Psoas muscle (tissue), 7 donors: ENCODE measurements at regions not wholly inside any gene's neighbourhood (a gene's known extent, or its start where the extent isn't known, plus 50 kb on each side); places are given as distances from the start of the nearest gene placed in this dataset.

ENCODE experiments used
- ATAC-seq, 4 donors: fragments of 200-7000 bp; cut with Tn5 transposase; one replicate each; pipeline ENCODE4 v1.9.1; 2020; ENCODE audit warnings: moderate library complexity in 3 of 4, mild to moderate bottlenecking in 2 of 4
- DNase-seq, 2 donors: peaks; one replicate each; pipeline ENCODE4 v3.0.0-alpha.2; 2020
- H3K27ac ChIP-seq: fragments of 200-600 bp; one replicate; pipeline ENCODE4 v1.8.0; 2022
- H3K27me3 ChIP-seq, 3 donors: fragments of 200-600 bp in 1 of 3; one replicate each; pipeline versions ENCODE4 v1.6.1 to v1.8.0; 2013 to 2022; ENCODE audit warnings: low read length in 2 of 3, mild to moderate bottlenecking in 2 of 3, moderate library complexity in 1 of 3; ENCODE audit not compliant: insufficient read depth in 3 of 3
- H3K36me3 ChIP-seq, 2 donors: fragments of 200-600 bp in 1 of 2; one replicate each; pipeline versions ENCODE4 v1.6.1 to v1.8.0; 2013 to 2022; ENCODE audit warnings: low read depth in 1 of 2, mild to moderate bottlenecking in 1 of 2, moderate library complexity in 1 of 2; ENCODE audit not compliant: insufficient read depth in 1 of 2
- H3K4me1 ChIP-seq: fragments of 200-600 bp; one replicate; pipeline ENCODE4 v1.8.0; 2022
- H3K4me3 ChIP-seq: fragments of 200-600 bp; one replicate; pipeline ENCODE4 v1.8.0; 2022; ENCODE audit warnings: mild to moderate bottlenecking
- H3K9me3 ChIP-seq: fragments of 200-600 bp; one replicate; pipeline ENCODE4 v1.8.0; 2022
- CTCF ChIP-seq: fragments of 200-600 bp; IDR thresholded peaks from one replicate; pipeline ENCODE4 v1.8.0; 2022; ENCODE audit warnings: antibody characterized with exemption
- WGBS, 3 donors: extraction: QIAGEN DNeasy Blood & Tissue Kit; methylation state at CpG; one replicate each; pipeline versions ENCODE4 v1.1.6 to v1.1.7; 2013; 5-methylcytosine and 5-hydroxymethylcytosine counted together
- intact Hi-C, 2 donors: fragments of 100-400 bp; cut with DNase I; formaldehyde crosslinking; loops; one replicate each; pipeline versions ENCODE4 v1.11.0 to v1.14.2; 2022
- donor health status: healthy with polysubstance abuse.
- donor health status: DM: no; HTN: no; CAD: no; lungs with moderate emphysema.
- donor health status: Bipolar disorder and iron deficiency.
- donor health status: healthy.
- donor health status: DM: yes; HTN: yes; CAD: no.
- donor health status: DM: no; HTN: no; CAD: no.
- donor health status: DM: yes; HTN: yes; CAD: no.

- Histone ChIP-seq H3K27ac (no peak overlapping the region), H3K4me1 (no peaks in the 10 kb centered on the region), H3K4me3 (no peak overlapping the region), H3K9me3 (peaks cover 4% of the 10 kb centered on the region), H3K36me3 (no peaks in the 10 kb centered on the region), H3K27me3 (peaks cover 0 to 59% (median 9%) of the 10 kb centered on the region in 3 donors)
- WGBS, 3 donors, result 0 to 25% (median 0%) methylated on average over 1 of the region's 1 CpG
- DNase-seq (no peak), ATAC-seq (no peak)
- intact Hi-C loops, result no loop called here
- TF ChIP-seq CTCF, result no peak
Measured at GRCh38 chr22:27088026-27088425, 430.6 kb downstream of the MIAT start.

- WGBS, 3 donors, result 22 to 41% (median 36%) methylated on average over 3 of the region's 3 CpGs
- no peaks in the 10 kb centered on the region for H3K4me1 ChIP-seq
- no peak for TF ChIP-seq CTCF
- H3K9me3 ChIP-seq, result peaks cover 4% of the 10 kb centered on the region
- intact Hi-C loops, result no loop called here
- H3K27ac ChIP-seq, result no peak overlapping the region
- peaks cover 0 to 59% (median 9%) of the 10 kb centered on the region in 3 donors for H3K27me3 ChIP-seq
- DNase-seq, result no peak
- no peaks in the 10 kb centered on the region for H3K36me3 ChIP-seq
- ATAC-seq, result no peak
- no peak overlapping the region for H3K4me3 ChIP-seq
Measured at GRCh38 chr22:27089264-27089663, 431.9 kb downstream of the MIAT start.

GRCh38 chr22:27090611-27091011 lies 433.2 kb downstream of the MIAT start:
- Histone ChIP-seq H3K9me3 (peaks cover 4% of the 10 kb centered on the region), H3K27ac (no peak overlapping the region), H3K4me3 (no peak overlapping the region), H3K27me3 (peaks cover 0 to 60% (median 7%) of the 10 kb centered on the region in 3 donors), H3K4me1 (no peaks in the 10 kb centered on the region), H3K36me3 (no peaks in the 10 kb centered on the region)
- DNase-seq (no peak), ATAC-seq (no peak)
- WGBS, 3 donors, result 43 to 65% (median 43%) methylated on average over 16 to 17 of the region's 17 CpGs
- intact Hi-C loops, result no loop called here
- no peak for TF ChIP-seq CTCF

GRCh38 chr22:27093422-27093821 lies 436.0 kb downstream of the MIAT start:
- Histone ChIP-seq H3K27ac (no peak overlapping the region), H3K27me3 (peaks cover 0 to 64% (median 6%) of the 10 kb centered on the region in 3 donors), H3K36me3 (no peaks in the 10 kb centered on the region), H3K4me1 (no peaks in the 10 kb centered on the region), H3K9me3 (no peaks in the 10 kb centered on the region), H3K4me3 (no peak overlapping the region)
- no peak for TF ChIP-seq CTCF
- DNase-seq (no peak), ATAC-seq (no peak)
- WGBS, 3 donors, result 71 to 93% (median 80%) methylated on average over 4 of the region's 4 CpGs
- intact Hi-C loops, result no loop called here

- no peak overlapping the region for H3K27ac ChIP-seq
- no peak overlapping the region for H3K4me3 ChIP-seq
- no peaks in the 10 kb centered on the region for H3K9me3 ChIP-seq
- WGBS, 3 donors, result 37 to 41% (median 38%) methylated on average over 11 of the region's 11 CpGs
- ATAC-seq (no peak), DNase-seq (no peak)
- intact Hi-C loops, result no loop called here
- no peaks in the 10 kb centered on the region for H3K4me1 ChIP-seq
- no peak for TF ChIP-seq CTCF
- H3K36me3 ChIP-seq, result no peaks in the 10 kb centered on the region
- peaks cover 0 to 69% (median 4%) of the 10 kb centered on the region in 3 donors for H3K27me3 ChIP-seq
Measured at GRCh38 chr22:27094633-27095308, 437.4 kb downstream of the MIAT start.
